GM21529 (cell line): ENCODE measurements at regions not wholly inside any gene's neighbourhood (a gene's known extent, or its start where the extent isn't known, plus 50 kb on each side); places are given as distances from the start of the nearest gene placed in this dataset.

Experiments
- ATAC-seq: cut with Tn5 transposase; IDR thresholded peaks from one replicate; pipeline ENCODE4 v1.9.1; 2021; ENCODE audit not compliant: unreplicated experiment

GRCh38 chr5:167753725-167754490, 537.5 kb upstream of the WWC1 start:
- ATAC-seq = no peak

GRCh38 chr5:167754501-167755021, 536.9 kb upstream of the WWC1 start:
- ATAC-seq = no peak

GRCh38 chr5:167755420-167755819, 536.0 kb upstream of the WWC1 start:
- no peak for ATAC-seq

GRCh38 chr5:167759057-167759821, 532.2 kb upstream of the WWC1 start:
- no peak for ATAC-seq

- no peak for ATAC-seq
These were observed 527.7 kb upstream of the WWC1 start for GRCh38 chr5:167763772-167764171.

- ATAC-seq = no peak
These were observed 526.7 kb upstream of the WWC1 start for GRCh38 chr5:167764641-167765289.

- ATAC-seq = no peak
These were observed 526.1 kb upstream of the WWC1 start for GRCh38 chr5:167765352-167765751.

GRCh38 chr5:167766957-167767356, 524.5 kb upstream of the WWC1 start:
- ATAC-seq = no peak

- ATAC-seq = no peak
These were observed 523.6 kb upstream of the WWC1 start for GRCh38 chr5:167767795-167768194.

GRCh38 chr5:167769846-167770413, 521.5 kb upstream of the WWC1 start:
- no peak for ATAC-seq

- ATAC-seq = no peak
These were observed 521.0 kb upstream of the WWC1 start for GRCh38 chr5:167770461-167770860.

GRCh38 chr5:167771571-167771970, 519.9 kb upstream of the WWC1 start:
- ATAC-seq = no peak

GRCh38 chr5:167773668-167774301, 517.7 kb upstream of the WWC1 start:
- no peak for ATAC-seq

- ATAC-seq = no peak
These were observed 513.7 kb upstream of the WWC1 start for GRCh38 chr5:167777746-167778145.

- ATAC-seq = no peak
These were observed 513.2 kb upstream of the WWC1 start for GRCh38 chr5:167778228-167778627.

- ATAC-seq = no peak
These were observed 511.8 kb upstream of the WWC1 start for GRCh38 chr5:167779644-167780043.

- no peak for ATAC-seq
These were observed 511.3 kb upstream of the WWC1 start for GRCh38 chr5:167780177-167780576.

GRCh38 chr5:167783145-167783817, 508.2 kb upstream of the WWC1 start:
- ATAC-seq = no peak

- ATAC-seq = no peak
These were observed 506.3 kb upstream of the WWC1 start for GRCh38 chr5:167785106-167785505.

GRCh38 chr5:167785901-167786300, 505.5 kb upstream of the WWC1 start:
- ATAC-seq = no peak
